Stimulated activated CD8-positive, alpha-beta memory T cell treated with anti-CD3 and anti-CD28 coated beads, Interleukin-7, amount 100 ng/mL, for 1 hour (primary cell): ENCODE measurements at regions not wholly inside any gene's neighbourhood (a gene's known extent, or its start where the extent isn't known, plus 50 kb on each side); places are given as distances from the start of the nearest gene placed in this dataset.

ENCODE experiments used
- DNase-seq, 2 donors: peaks; one replicate each; pipeline ENCODE4 v3.0.0-alpha.2; 2020; ENCODE audit warnings: low read depth in 2 of 2

DNA sequence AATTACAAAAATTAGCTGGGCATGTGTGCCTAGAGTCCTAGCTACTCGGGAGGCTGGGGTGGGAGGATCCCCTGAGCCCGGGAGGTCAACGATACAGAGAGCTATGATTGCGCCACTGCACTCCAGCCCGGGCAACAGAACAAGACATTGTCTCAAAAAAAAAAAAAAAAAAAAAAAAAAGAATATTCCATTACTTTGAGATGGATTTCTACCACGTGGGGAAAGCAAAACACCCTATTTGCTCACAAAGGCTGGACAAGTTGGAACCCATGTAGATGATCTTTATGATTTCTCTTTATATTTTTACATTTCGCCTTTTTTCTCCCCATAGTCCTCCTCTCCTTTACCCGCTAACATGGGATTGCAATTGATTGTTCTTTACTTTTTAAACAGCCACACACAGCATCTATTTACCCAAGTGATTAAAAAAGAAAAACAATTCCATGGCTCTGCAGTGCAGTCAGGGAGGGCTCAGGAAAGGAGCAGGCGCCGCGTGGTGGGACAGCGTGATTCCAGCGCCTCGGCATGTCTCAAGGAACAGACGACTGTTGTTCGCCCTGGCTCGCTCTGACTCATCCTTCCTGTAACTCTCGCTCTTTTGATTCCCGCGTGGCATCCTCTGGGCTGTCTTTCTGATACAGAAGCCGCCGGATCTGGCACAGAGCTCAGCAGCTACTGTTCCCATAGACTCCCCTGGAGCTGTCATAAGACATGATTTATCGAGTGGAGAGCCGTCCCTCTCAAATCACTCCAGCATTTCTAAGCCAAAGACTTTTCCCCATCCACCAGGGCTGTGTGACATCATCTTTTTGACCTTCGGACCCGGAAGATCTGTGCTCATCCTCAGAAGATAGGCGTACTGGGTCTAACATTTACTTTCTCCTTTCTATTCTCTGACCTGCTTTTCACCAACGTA is 230.4 kb upstream of the AGAP1 start:
- DNase-seq = no peak

DNA sequence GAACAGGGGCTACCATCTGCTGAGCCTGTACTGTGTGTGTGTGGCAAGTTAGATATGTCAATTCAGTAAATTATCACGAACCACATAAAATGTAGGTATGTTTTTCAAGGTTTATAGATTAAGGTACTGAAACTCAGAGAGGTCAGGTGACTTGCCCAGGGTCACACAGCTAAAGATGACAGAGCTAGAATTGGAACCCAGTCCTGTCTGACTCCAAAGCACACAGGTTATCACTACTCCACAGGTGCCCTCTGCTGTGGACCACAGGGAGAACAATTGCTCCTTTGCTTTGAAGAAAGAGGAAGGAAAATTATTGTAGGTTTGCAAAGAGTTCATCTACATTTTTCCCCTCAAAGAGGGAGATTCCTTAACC is 229.7 kb upstream of the AGAP1 start:
- no peak for DNase-seq

DNA sequence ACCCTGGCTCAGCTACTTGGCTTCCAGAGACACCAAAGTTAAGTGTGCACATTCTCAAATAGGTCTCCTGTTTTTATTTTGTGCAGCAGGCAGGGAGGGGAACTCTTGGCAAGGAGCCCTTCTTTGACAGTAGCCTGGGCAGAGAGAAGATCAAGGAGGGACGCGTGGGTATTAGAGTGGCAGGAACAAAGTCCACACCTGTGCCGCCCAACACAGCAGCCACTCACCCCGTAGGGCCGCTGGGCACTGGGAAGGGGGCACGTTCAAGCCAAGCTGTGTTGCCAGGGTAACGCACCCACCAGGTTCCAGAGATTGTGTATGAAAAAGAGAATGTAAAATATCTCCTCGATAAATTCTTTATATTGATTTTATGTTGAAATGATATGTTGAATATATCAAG is 229.3 kb upstream of the AGAP1 start:
- DNase-seq = no peak

DNA sequence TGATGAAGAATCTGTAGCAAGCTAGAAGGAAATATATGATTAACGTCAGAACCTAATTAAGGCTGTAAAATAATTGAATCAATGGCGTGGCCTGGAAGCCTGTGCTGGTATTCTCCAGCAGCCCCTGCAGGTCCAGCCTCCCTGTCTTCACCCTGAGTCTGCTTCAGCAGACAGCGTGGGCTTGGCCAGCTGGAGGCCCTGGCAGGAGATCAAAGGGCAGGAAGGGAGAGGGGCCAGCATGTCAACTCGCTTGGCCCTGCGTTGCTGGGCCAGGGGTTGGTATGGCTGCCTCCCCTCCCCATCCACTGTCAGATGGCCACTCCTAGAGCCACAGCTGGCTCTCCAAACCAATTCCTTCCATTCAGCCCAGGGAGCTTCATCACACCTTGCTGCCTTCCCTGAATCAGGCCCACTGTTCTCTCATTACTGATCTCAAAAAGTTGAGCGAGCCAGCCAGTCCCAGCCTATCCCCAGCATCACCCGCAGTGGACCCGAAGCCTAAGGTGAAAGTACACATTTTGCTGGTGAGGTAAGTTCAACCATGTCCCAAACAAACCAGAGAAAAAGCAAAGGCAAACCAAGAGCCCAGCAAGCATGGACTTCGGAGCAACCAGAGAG is 228.4 kb upstream of the AGAP1 start:
- DNase-seq = no peak

DNA sequence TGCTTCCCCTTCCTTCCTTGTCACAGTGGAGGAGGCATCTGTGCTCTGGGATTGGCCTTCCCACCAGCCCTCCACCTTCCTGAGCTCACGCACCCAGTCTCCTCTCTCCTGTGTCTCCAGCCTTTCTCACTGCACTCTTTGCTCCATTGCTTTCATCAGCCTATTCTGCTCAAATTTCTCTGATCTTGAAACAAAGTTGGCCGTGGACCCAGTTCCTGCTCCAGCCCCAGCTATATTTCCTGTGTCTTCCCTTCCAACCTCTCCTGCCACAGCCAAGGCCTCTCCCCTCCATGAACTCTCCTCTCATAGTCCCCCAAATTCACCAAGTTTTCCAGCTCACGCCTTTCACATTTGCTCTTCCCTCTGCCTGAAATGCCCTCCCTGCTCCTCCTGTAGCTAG is 226.6 kb upstream of the AGAP1 start:
- DNase-seq = no peak

DNA sequence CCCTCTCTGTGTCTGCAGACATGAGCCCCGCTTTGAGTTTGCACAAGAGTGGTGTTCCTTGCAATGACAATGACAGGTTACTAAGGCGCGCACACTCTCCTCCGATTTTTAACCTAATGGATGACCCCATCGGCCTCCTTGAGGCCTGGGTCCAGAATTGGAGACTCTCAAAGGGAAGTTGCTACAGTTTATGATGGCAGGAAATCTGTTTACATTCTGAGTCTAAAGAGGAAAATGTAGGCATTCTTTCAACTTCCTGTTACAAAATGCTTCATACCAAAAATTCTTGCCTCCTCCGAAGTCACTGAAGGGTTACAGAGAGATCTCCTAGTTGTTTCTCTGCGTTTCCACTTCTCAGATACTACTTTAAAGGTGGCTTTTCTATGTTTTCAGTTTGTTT is 225.3 kb upstream of the AGAP1 start:
- no peak for DNase-seq

DNA sequence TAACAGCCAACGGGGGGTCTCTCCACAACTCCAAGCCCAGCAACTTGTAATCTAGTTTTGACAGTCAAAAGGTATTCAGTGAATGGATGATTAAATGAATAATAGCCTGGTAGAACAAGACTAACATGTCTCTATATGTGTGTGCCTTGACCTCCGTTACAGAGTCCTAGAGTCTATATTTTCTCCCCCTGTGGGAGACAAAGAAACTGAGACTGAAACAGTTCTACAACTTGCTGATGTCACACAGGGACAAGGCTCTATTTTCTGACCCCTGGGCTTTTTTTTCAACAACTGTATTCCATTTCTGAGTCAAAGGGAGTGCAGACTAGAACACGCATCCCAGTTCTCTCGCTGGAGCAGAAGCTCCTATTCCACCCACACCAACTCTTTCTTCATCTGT is 223.6 kb upstream of the AGAP1 start:
- DNase-seq = no peak

DNA sequence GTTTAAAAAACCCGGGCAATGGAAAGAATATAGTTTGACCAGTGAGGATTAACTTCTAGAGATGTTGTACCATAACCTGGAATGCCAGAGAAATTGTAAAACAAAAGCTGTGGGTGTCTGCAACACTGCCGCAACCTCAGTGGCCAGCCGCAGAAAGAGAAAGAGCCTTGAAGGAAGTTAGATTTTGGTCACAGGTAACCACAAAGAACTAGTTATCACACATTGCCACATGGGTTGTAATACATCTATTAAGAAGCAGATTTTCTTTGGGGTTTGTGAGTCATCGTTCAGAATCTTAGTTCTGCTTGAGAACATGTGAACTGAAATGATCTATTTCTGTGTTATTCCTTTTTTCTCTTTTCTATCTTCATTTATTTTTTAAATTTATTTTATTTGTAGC is 222.9 kb upstream of the AGAP1 start:
- no peak for DNase-seq

DNA sequence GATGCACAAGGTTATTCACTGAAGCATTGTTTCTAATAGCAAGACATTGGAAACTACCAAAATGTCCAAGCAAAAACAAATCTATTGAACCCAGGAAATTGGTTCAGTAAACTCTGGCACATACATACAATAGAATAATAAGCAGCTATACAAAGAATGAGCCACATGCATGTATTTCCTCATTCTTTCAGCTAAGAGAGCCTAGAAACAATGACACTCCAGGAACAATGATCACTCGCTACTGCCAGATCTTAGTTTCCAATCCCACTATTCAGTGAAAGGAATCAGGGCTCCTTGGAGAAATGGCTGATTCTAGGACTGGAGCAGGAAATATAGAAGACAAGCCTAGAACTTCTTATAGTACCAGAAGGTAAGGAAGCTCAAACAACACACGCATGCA is 221.9 kb upstream of the AGAP1 start:
- DNase-seq = no peak

DNA sequence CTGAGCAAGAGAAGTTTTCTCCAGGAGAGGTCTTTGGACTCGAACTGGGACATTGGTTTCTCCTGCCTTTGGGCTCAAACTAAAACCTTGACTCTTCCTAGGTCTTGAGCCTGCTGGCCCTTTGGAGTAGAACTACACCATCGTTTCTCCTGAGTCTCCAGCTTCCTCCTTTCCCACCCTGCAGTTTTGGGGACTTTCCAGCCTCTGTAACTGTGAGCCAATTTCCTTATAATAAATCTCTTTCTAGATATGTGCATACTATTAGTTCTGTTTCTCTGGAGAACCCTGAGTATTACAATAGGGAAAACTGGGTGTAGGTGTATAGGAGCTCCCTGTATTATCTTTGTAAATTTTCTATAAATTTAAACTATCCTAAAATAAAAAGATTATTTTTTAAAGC is 219.8 kb upstream of the AGAP1 start:
- DNase-seq = no peak

DNA sequence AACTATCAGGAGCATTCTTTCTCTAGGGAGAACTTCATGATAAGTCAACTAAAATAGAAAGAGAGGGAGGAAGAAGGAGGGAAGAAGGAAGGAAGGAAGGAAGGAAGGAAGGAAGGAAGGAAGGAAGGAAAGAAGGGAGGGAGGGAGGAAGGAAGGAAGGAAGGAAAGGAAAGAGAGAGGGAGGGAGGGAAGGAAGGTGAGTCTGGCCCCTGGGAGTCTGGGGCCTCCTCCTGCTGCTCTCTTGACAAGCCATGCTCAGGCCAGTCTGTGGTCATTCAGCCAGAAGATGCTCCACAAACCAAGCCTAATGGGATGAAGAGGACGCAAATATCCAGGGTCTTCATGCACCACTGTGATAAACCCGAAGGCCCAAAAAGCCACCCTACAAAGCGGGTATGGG is 216.4 kb upstream of the AGAP1 start:
- no peak for DNase-seq

DNA sequence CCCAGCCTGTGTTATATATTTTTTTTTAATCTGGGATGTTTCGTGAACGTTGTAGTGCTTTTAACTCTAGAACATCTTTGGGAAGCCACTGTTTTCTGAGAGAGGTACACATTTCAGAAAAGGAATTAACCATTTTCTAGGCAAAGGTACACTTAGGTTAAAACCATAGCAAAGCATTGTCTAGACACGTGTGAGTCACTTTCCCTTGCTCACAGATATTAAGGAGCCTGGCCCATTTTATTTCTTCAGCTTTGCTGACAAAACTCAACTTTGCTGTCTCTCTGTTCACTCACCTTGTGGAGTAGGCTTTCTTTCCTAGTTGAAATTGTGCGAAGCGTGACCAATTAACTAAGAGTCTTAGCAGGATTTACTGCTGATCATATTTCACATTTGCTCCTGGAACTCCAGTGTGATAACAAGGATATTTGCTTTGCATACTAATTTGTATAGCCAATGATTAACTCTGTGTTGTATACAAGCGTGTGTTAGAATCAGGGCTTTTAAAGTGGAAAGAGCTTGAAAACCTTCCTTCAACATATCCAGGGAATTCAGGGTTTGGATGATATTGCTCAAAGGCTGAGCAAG is 215.0 kb upstream of the AGAP1 start:
- no peak for DNase-seq

DNA sequence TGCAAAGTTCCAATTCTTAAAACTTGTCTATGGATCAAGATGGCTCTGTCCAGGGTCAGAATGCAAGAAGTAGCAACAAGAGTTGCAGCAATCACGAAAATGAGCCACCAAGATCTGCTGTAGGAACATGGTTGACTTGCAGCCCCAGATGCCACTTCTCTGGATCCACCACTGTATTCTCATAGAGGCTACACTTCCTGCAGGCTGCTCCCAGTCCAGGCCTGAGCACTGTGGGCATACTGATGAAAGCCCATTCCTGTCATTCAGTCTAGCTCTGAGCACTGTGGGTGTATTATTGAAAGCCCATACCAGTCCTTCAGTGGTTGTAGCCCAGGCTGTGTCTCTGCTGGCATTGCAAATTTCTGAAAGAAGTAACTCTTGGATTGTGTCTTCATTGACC is 213.9 kb upstream of the AGAP1 start:
- DNase-seq = no peak

DNA sequence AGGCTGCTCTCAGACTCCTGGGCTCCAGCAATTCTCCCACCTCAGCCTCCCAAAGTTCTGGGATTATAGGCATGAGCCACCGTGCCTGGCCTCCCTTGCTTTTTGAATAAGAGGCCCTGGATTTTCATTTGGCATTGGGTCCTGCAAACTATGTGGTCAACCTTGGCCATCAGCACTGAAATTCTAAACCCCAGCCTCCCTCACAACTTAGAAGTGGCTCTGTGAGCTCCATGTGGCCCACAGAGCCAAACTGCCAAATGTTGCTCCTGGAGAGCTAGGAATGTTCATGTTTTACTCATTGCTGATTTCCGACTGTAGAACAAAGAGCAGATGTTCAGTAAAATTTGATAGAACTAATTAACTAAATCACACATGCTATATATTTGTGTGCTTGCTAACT is 210.6 kb upstream of the AGAP1 start:
- no peak for DNase-seq

DNA sequence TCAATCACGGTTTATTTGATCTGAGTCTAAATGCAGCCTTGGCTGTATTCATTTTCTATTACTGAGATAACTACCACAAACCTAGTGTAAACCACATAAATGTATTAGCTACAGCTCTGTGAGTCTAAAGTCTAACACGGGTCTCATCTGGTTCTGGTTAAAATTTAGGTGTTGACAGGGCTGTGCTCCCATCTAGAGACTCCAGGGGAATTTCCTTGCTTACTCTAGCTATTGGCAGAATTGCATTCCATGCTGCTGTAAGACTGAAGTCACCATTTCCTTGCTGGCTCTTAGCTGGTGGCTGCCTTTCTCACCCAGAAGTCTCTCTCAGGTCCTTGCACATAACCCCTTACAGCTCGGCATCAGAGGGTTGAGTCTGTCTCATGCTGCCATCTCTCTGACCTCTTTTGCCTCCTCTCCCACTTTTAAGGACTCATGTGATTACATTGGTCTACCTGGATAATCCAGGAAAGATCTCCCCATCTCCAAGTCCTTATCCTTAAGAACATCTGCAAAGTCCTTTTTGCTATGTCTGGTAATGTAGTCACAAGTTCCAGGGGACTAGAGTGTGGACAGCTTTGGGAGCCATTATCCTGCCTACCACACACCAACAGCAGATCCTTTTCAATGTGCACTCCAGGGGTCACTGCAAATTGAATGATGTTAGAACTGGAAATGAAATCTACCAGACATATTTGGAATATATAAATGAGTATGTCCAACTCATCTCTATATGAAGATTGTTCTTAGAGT is 207.0 kb upstream of the AGAP1 start:
- DNase-seq = no peak

DNA sequence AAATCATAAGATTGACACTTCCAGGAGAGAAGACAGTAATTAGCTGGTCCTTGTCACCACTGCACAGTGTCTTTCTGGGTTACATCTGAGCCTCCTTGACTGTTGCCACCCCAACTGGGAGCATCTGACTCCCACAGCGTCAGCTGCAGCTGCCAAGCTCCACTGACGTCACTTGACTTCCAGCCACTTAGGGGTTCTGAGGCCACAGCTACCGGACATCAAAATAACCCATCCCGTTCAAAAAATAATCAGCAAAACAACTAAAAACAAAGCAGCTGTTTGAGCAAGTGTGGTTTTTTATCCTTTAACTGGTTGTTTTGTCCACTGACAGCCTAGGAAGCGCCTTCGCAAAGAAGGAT is 206.5 kb upstream of the AGAP1 start:
- no peak for DNase-seq

DNA sequence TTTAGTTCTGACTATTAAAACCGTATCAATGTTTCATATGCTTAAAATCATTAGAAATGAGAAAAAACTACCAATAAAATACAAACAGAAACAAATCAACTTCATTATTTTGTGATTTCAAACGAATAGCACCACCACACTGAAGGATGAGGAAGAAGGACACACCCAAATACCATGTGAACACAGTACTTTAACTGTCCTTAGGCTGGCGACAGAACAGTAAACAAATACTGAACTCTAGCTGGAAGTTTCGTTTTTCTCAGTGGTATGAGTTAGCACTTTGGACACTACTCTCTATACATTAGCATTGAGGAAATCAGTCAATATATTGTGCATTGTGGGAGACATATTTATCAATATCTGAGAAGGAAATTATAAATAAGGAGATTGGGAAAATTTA is 202.4 kb upstream of the AGAP1 start:
- no peak for DNase-seq

DNA sequence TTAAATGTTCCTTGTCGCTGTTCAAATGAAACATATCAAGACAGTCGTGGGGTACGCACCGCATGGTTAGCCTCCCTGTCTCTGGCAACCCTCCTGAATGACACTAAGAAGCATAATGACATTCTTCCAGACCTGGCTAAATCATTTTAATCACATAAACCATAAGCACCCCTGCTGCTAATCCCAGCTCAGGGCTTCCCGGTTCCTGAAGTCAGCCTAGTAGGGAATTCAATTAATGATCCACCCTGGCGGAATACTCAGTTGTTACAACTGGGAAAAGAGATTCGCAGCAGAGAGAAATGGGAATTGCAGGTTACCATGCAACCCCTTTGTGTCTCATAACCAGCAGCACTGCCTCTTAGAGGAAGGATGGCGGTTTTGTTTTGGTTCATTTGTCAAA is 200.8 kb upstream of the AGAP1 start:
- no peak for DNase-seq

DNA sequence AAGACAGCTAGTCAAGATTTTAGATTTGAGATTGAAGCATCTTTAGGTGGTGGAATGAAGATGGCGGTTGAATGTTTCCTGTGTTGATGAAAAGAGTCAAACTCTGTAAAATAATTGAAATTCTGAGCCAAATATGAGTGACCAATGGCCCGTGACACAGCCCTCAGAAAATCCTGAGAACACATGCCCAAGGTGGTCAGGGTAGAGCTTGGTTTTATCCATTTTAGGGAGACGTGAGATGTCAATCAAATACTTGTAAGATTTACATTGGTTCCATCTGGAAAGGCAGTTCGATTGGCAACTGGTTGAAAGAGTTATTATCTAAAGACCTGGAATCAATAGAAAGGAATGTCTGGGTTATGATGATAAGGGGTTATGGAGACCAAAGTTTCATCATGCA is 198.0 kb upstream of the AGAP1 start:
- DNase-seq = no peak

DNA sequence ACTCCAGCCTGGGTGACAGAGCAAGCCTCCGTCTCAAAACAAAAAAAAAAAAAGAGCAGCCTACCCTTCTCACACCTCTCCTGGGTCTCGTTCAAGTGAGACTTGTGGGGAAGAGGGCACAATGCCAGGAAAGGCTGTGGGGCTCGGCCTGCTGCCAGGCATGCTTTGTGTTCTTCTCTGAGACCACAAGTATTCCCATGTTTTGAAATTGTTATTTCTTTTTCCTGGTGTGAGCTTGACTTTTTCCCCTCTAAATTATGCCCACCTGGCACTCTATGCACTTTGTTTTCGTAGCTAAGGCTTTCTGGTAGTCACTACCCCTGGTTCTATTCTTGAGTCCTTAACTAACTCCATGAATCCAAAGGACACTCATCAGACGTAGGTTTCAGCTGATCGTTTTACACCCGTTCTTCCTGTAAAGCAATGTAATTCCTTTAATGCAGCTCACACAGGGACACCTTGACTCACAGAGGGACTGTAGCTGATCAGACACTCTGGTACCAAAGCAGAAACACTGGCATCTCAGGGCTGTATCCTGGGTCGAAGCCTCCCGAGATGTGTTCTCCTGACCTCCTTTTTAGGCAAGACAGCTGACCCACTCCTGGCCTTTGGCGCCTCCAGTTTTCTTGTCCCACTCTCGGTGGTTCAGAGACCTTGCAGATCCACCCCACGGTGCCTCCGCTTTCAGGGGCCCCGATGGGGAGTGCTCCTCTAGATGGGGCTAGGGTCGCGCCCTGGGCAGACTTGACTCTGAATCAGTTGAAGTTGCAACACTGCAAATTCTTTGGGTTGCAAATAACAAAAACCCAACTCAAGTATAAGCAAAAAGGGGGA is 193.3 kb upstream of the AGAP1 start:
- no peak for DNase-seq

DNA sequence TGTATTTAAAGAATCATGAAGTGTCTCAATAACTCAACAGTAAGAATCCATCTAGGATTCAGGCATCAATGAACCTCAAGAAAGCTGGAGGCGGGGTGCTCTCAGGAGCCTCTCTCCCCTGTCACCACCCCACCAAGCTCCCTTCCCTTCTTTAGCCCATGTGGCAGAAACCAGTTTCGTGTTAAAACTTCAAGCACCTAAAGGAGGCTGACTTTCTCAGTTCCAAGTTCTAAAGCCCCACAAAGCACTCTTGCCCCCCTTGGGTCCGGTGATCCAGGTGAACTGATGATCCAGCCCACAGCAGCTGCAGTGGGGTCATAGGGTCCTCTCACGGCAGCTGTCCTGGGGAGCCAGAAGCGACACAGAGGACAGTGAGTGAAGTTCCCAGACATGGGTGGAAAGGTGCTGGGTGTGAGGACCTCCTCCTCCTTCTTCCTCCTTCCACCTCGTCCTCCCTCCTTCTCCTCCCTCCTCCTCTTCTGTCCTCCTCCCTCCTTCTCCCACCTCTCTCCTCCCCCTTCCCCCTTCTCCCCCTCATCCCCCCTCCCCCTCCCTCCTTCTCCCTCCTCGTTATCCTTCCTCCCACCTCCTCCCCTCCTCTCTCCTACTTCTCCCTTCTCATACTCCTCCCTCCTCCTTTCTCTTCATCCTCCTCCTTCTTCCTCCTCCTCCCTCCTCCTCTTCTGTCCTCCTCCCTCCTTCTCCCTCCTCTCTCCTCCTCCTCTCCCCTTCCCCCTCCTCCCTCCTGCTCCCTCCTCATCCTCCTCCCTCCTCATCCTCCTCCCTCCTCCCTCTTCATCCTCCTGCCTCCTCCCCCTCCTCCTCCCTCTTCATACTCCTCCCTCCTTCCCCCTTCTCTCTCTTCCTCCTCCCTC is 192.4 kb upstream of the AGAP1 start:
- DNase-seq = no peak
